ENCODE measurements at regions not wholly inside any gene's neighbourhood (a gene's known extent, or its start where the extent isn't known, plus 50 kb on each side); places are given as distances from the start of the nearest gene placed in this dataset.
"Not testable (repeated sequence)": the region's sequence is repeated elsewhere in the genome, so short reads cannot be mapped to it uniquely, and the experiment has no call there.

DNA sequence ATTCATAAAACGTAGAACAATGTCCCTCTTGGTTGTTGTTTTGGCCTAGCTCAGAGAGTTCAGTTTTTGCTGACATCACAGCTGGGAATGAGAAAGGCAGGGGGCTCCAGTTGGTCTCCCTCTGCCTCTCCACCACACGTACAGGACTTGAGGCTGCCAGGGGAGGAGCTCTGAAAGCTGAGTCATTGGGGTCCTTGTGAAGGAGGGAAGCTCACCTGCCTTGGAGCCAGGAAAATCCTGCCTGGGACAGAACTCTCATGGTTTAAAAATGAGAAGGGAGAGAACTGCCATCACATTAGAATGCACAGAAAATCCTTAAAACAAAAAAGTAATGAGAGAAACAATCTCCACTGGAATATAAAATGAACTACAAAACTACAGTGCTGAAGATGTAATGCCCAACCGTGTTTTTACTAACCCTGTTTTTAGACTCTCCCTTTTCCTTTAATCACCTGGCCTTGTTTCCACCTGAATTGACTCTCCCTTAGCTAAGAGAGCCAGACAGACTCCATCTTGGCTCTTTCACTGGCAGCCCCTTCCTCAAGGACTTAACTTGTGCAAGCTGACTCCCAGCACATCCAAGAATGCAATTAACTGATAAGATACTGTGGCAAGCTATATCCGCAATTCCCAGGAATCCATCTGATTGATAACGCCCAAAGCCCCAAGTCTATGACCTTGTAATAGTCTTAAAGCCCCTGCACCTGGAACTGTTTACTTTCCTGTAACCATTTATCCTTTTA is 58.6 kb upstream of the TARP start:
- DNase-seq, result not testable (repeated sequence)
- in situ Hi-C loops (cut with MboI; ENCODE audit: low pct_unique_long_range_greater_than_20kb, low sequenced_read_pairs), result loop anchor here (25.0 kb wide), 2 partner anchors 220 to 420 kb away; partner anchors contain the start of genes EPDR1 and SFRP4

GRCh38 chr7:38330861-38331621 is 57.6 kb upstream of the TARP start:
- peak; percentile 81 for DNase-seq
- in situ Hi-C loops (cut with MboI; ENCODE audit: low pct_unique_long_range_greater_than_20kb, low sequenced_read_pairs), result loop anchor here (25.0 kb wide), 2 partner anchors 219 to 419 kb away; partner anchors contain the start of genes EPDR1 and SFRP4

- in situ Hi-C loops (cut with MboI; ENCODE audit: low pct_unique_long_range_greater_than_20kb, low sequenced_read_pairs), result loop anchor here (25.0 kb wide), 2 partner anchors 218 to 418 kb away; partner anchors contain the start of genes EPDR1 and SFRP4
- no peak for DNase-seq
Observed at GRCh38 chr7:38330039-38330438, 56.6 kb upstream of the TARP start.

DNA sequence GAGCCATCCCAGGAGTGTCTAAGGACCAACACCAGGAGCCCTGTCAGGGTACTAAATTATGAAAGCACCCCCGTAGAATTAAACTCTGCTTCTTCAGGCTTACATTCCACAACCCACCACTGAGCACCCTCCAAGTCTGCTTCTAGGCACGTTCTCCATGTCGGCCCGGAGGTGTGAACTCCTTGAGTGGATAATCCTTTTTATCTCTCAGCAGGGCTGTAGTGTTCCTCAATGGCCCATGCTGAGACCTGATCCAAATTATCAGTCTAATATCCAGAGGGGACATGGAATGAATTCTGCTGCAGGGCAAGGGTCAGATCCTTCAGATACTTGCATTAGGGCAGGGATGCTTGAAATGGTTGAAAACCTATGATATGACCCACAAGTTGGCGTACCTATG is 55.9 kb upstream of the TARP start:
- in situ Hi-C loops (cut with MboI; ENCODE audit: low pct_unique_long_range_greater_than_20kb, low sequenced_read_pairs), result loop anchor here (25.0 kb wide), 2 partner anchors 217 to 417 kb away; partner anchors contain the start of genes EPDR1 and SFRP4
- no peak for DNase-seq

GRCh38 chr7:38328814-38329213 is 55.4 kb upstream of the TARP start:
- in situ Hi-C loops (cut with MboI; ENCODE audit: low pct_unique_long_range_greater_than_20kb, low sequenced_read_pairs), result loop anchor here (25.0 kb wide), 2 partner anchors 217 to 417 kb away; partner anchors contain the start of genes EPDR1 and SFRP4

GRCh38 chr7:38327637-38328036 is 54.2 kb upstream of the TARP start:
- no peak for DNase-seq
- in situ Hi-C loops (cut with MboI; ENCODE audit: low pct_unique_long_range_greater_than_20kb, low sequenced_read_pairs), result loop anchor here (25.0 kb wide), 2 partner anchors 215 to 415 kb away; partner anchors contain the start of genes EPDR1 and SFRP4

More at GRCh38 chr7:38328814-38329213, 55.4 kb upstream of the TARP start:
- DNase-seq, result no peak
